GM23338 (cell line): ENCODE measurements at regions not wholly inside any gene's neighbourhood (a gene's known extent, or its start where the extent isn't known, plus 50 kb on each side); places are given as distances from the start of the nearest gene placed in this dataset.

Experiments
- ATAC-seq: fragments of 200-7000 bp; cut with Tn5 transposase; 3 replicates; pipeline ENCODE4 v1.9.1; 2020
- DNase-seq: peaks from one replicate; pipeline ENCODE4 v3.0.0-alpha.2; 2015; ENCODE audit warnings: low spot score
- H2AFZ ChIP-seq: fragments of 200-600 bp; sonication (generic); 2 replicates; pipeline ENCODE4 v1.8.0; 2016; ENCODE audit warnings: antibody characterized with exemption, mild to moderate bottlenecking, moderate library complexity
- H3F3A ChIP-seq: fragments of 200-600 bp; sonication (generic); replicated peaks from 2 replicates; pipeline ENCODE4 v1.8.0; 2017; ENCODE audit warnings: antibody characterized with exemption, mixed run types, low read depth
- H3K27ac ChIP-seq: fragments of 200-600 bp; sonication (generic); 2 replicates; pipeline ENCODE4 v1.6.1; 2016; ENCODE audit warnings: low read depth
- H3K27me3 ChIP-seq: fragments of 200-600 bp; sonication (generic); 2 replicates; pipeline ENCODE4 v1.8.0; 2016; ENCODE audit warnings: mild to moderate bottlenecking, mixed run types, moderate library complexity; ENCODE audit not compliant: insufficient read depth
- H3K36me3 ChIP-seq: fragments of 200-600 bp; sonication (generic); 2 replicates; pipeline ENCODE4 v1.8.0; 2016; ENCODE audit warnings: mild to moderate bottlenecking; ENCODE audit not compliant: insufficient read depth
- H3K4me1 ChIP-seq: fragments of 200-600 bp; sonication (generic); 2 replicates; pipeline ENCODE4 v1.8.0; 2016; ENCODE audit warnings: mild to moderate bottlenecking, moderate library complexity; ENCODE audit not compliant: insufficient read depth
- H3K4me2 ChIP-seq: fragments of 200-600 bp; sonication (generic); 2 replicates; pipeline ENCODE4 v1.7.1; 2017; ENCODE audit warnings: mixed run types
- H3K4me3 ChIP-seq: fragments of 200-600 bp; sonication (generic); 2 replicates; pipeline ENCODE4 v1.6.1; 2016; ENCODE audit warnings: mixed run types
- H3K79me2 ChIP-seq: fragments of 200-600 bp; sonication (generic); replicated peaks from 2 replicates; pipeline ENCODE4 v1.8.0; 2017; ENCODE audit warnings: mild to moderate bottlenecking; ENCODE audit not compliant: insufficient read depth
- H3K9me2 ChIP-seq: fragments of 200-600 bp; sonication (generic); 2 replicates; pipeline ENCODE4 v1.8.0; 2017; ENCODE audit not compliant: insufficient read depth
- H4K20me1 ChIP-seq: fragments of 200-600 bp; sonication (generic); replicated peaks from 2 replicates; pipeline ENCODE4 v1.8.0; 2017; ENCODE audit warnings: mild to moderate bottlenecking; ENCODE audit not compliant: insufficient read depth
- H3K27ac Mint-ChIP-seq: 2 replicates; pipeline ENCODE4 v1.8.0; 2020; ENCODE audit warnings: inconsistent platforms, mild to moderate bottlenecking, moderate library complexity, mixed read lengths
- H3K27me3 Mint-ChIP-seq: 3 replicates; pipeline ENCODE4 v1.8.0; 2022; ENCODE audit warnings: low read depth, mild to moderate bottlenecking, moderate library complexity, mixed read lengths, inconsistent platforms; ENCODE audit not compliant: insufficient read depth, poor library complexity
- H3K36me3 Mint-ChIP-seq: 3 replicates; pipeline ENCODE4 v1.8.0; 2021; ENCODE audit warnings: low read depth, mild to moderate bottlenecking, inconsistent platforms, moderate library complexity, mixed read lengths
- H3K4me1 Mint-ChIP-seq: 3 replicates; pipeline ENCODE4 v1.8.0; 2020; ENCODE audit warnings: mild to moderate bottlenecking, inconsistent platforms, mixed read lengths
- H3K4me3 Mint-ChIP-seq: 3 replicates; pipeline ENCODE4 v1.8.0; 2021; ENCODE audit warnings: moderate library complexity, mild to moderate bottlenecking, inconsistent platforms, mixed read lengths
- H3K9me3 Mint-ChIP-seq: 3 replicates; pipeline ENCODE4 v1.8.0; 2020; ENCODE audit warnings: moderate library complexity, mild to moderate bottlenecking, inconsistent platforms, mixed read lengths
- CTCF ChIP-seq, 2 experiments: fragments of 200-600 bp in 1 of 2; sonication (generic) in 1 of 2; conservative IDR thresholded peaks; 2 replicates each; pipeline versions ENCODE4 v1.5.1 to v1.6.1; 2016 to 2017; ENCODE audit warnings: antibody characterized with exemption in 2 of 2, low read depth in 2 of 2, mild to moderate bottlenecking in 2 of 2, moderate library complexity in 1 of 2
- ETS1 ChIP-seq: IDR thresholded peaks from 2 replicates; pipeline ENCODE4 v1.6.1; 2016; ENCODE audit warnings: antibody characterized with exemption
- EZH2 ChIP-seq: fragments of 200-600 bp; sonication (generic); IDR thresholded peaks from one replicate; pipeline ENCODE4 v1.8.0; 2017; ENCODE audit warnings: antibody characterized with exemption, mild to moderate bottlenecking, low read depth; ENCODE audit not compliant: unreplicated experiment
- EZH2phosphoT487 ChIP-seq: fragments of 200-600 bp; sonication (generic); IDR thresholded peaks from one replicate; pipeline ENCODE4 v1.8.1; 2018; ENCODE audit warnings: antibody characterized with exemption; ENCODE audit not compliant: unreplicated experiment
- JUNB ChIP-seq: IDR thresholded peaks from one replicate; pipeline ENCODE4 v1.6.1; 2016; ENCODE audit warnings: antibody characterized with exemption; ENCODE audit not compliant: unreplicated experiment
- NANOG ChIP-seq: IDR thresholded peaks from 2 replicates; pipeline ENCODE4 v1.6.1; 2016; ENCODE audit warnings: antibody characterized with exemption, borderline replicate concordance
- POLR2AphosphoS5 ChIP-seq: IDR thresholded peaks from 2 replicates; pipeline ENCODE4 v1.6.1; 2016; ENCODE audit warnings: antibody characterized with exemption, low read depth
- REST ChIP-seq: IDR thresholded peaks from one replicate; pipeline ENCODE4 v1.6.1; 2018; ENCODE audit warnings: antibody characterized with exemption; ENCODE audit not compliant: unreplicated experiment
- ZNF114 ChIP-seq: fragments of 250-450 bp; sonication (Bioruptor Pico); IDR thresholded peaks from 2 replicates; pipeline ENCODE4 v1.5.0; 2020; ENCODE audit warnings: mild to moderate bottlenecking, moderate library complexity
- ZNF331 ChIP-seq: fragments of 250-450 bp; sonication (Bioruptor Pico); IDR thresholded peaks from 2 replicates; pipeline ENCODE4 v1.5.0; 2020; ENCODE audit warnings: low read depth, mild to moderate bottlenecking, moderate library complexity

GRCh38 chr4:38281371-38282071 is 321.3 kb downstream of the PTTG2 start (continued):
- no peak for TF ChIP-seq POLR2AphosphoS5
- no peak for TF ChIP-seq ETS1
- no peak for TF ChIP-seq JUNB
- TF ChIP-seq EZH2 = no peak
- no peak for TF ChIP-seq NANOG
- TF ChIP-seq EZH2phosphoT487 = no peak
- no peak for TF ChIP-seq ZNF114 (CRISPR knock-in tag)
- TF ChIP-seq REST = no peak
- no peak for TF ChIP-seq CTCF (conservative IDR thresholded peaks at IDR 0.05; ENCODE audit: low read depth in 2 of 2)
- TF ChIP-seq ZNF331 (CRISPR knock-in tag) = no peak

- Mint-ChIP-seq H3K9me3 (peaks cover 3% of the 10 kb centered on the region; the same call in 1 of the 3 replicates), H3K36me3 (no peaks in the 10 kb centered on the region), H3K4me1 (peaks cover 32% of the 10 kb centered on the region), H3K4me3 (no peak overlapping the region), H3K27ac (no peak overlapping the region), H3K27me3 (peaks cover 3% of the 10 kb centered on the region)
- DNase-seq (no peak), ATAC-seq (no peak)
- Histone ChIP-seq H2AFZ (0 out of 2 replicates have a peak overlapping the region, but pooled peaks have one; percentile 23), H3K27me3 (no peaks in the 10 kb centered on the region), H3K4me1 (peaks cover 23% of the 10 kb centered on the region), H4K20me1 (no peaks in the 10 kb centered on the region), H3K79me2 (no peaks in the 10 kb centered on the region), H3K4me3 (no peak overlapping the region), H3K4me2 (no peak overlapping the region), H3K36me3 (no peaks in the 10 kb centered on the region), H3F3A (no peaks in the 10 kb centered on the region), H3K27ac (no peak overlapping the region), H3K9me2 (no peaks in the 10 kb centered on the region)
- TF ChIP-seq NANOG = no peak
- TF ChIP-seq ZNF114 (CRISPR knock-in tag) = no peak
- TF ChIP-seq EZH2 = no peak
- TF ChIP-seq POLR2AphosphoS5 = no peak
These were observed 323.5 kb downstream of the PTTG2 start for GRCh38 chr4:38283724-38284123.
